Neural cell (in vitro differentiated cells): ENCODE measurements at regions not wholly inside any gene's neighbourhood (a gene's known extent, or its start where the extent isn't known, plus 50 kb on each side); places are given as distances from the start of the nearest gene placed in this dataset.

Source experiments
- CTCF ChIP-seq: fragments of 450-650 bp; IDR thresholded peaks from 2 replicates; pipeline ENCODE4 v1.5.1; 2014; ENCODE audit warnings: antibody characterized with exemption, mild to moderate bottlenecking, moderate library complexity; ENCODE audit not compliant: poor library complexity, severe bottlenecking
- EP300 ChIP-seq: fragments of 450-650 bp; conservative IDR thresholded peaks from 2 replicates; pipeline ENCODE4 v1.6.1; 2014; ENCODE audit warnings: antibody characterized with exemption, mild to moderate bottlenecking, moderate library complexity; ENCODE audit not compliant: poor library complexity, severe bottlenecking
- EZH2 ChIP-seq: fragments of 200-600, 300-800 bp; shearing (Covaris generic), sonication (generic); IDR thresholded peaks from 2 replicates; pipeline ENCODE4 v1.6.1; 2014; ENCODE audit warnings: antibody characterized with exemption, low read length, borderline replicate concordance, mild to moderate bottlenecking; ENCODE audit not compliant: insufficient read depth, poor library complexity, severe bottlenecking
- POLR2AphosphoS5 ChIP-seq: IDR thresholded peaks from 2 replicates; pipeline ENCODE4 v1.6.1; 2012
- RAD21 ChIP-seq: fragments of 450-650 bp; conservative IDR thresholded peaks from 2 replicates; pipeline ENCODE4 v1.6.1; 2014; ENCODE audit warnings: antibody characterized with exemption, mild to moderate bottlenecking, moderate library complexity
- TAF1 ChIP-seq: IDR thresholded peaks from 2 replicates; pipeline ENCODE4 v1.6.1; 2012; ENCODE audit warnings: low read depth

- TF ChIP-seq CTCF = no peak
- no peak for TF ChIP-seq POLR2AphosphoS5
- no peak for TF ChIP-seq TAF1
- TF ChIP-seq RAD21 = no peak
- TF ChIP-seq EP300 = no peak
- no peak for TF ChIP-seq EZH2
Measured at GRCh38 chr19:28324275-28325060, 888.5 kb downstream of the UQCRFS1 start.
